ENCODE measurements at regions not wholly inside any gene's neighbourhood (a gene's known extent, or its start where the extent isn't known, plus 50 kb on each side); places are given as distances from the start of the nearest gene placed in this dataset.

DNA sequence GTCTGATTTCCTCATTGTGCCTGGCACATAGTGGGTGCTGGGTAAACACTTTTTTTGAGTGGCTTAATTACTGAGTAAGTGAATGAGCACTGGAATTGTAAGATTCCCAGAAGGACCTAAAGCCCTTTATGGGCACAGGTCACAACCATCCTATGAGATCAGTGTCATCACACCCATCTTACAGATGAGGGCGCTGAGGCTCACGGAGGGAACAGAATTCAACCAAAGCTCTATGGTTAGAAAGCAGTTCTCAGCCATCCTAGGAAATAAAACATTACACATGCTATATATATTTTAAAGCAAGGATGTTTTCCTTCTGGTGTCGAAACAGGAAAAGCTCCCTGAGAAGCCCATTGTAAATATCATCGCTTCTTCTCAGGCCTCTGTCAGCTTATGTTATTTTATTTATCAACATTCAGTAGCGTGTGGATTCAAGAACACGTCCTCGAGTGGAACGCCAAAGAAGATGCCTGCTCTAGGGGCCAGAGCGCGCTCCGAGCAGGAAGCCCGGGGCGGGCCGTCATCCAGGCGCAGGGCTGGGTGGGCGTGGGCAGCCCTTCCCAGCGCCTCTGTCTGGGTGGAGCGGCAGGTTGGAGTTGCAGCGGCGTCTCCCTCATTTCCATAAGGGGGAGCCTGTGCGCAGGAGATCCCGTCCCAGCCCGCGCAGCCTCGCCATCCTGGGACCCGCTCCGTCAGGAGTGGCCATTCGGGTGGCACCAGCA, 155.8 kb upstream of the SMIM23 start (continued):
- TF ChIP-seq, protein P1, sequence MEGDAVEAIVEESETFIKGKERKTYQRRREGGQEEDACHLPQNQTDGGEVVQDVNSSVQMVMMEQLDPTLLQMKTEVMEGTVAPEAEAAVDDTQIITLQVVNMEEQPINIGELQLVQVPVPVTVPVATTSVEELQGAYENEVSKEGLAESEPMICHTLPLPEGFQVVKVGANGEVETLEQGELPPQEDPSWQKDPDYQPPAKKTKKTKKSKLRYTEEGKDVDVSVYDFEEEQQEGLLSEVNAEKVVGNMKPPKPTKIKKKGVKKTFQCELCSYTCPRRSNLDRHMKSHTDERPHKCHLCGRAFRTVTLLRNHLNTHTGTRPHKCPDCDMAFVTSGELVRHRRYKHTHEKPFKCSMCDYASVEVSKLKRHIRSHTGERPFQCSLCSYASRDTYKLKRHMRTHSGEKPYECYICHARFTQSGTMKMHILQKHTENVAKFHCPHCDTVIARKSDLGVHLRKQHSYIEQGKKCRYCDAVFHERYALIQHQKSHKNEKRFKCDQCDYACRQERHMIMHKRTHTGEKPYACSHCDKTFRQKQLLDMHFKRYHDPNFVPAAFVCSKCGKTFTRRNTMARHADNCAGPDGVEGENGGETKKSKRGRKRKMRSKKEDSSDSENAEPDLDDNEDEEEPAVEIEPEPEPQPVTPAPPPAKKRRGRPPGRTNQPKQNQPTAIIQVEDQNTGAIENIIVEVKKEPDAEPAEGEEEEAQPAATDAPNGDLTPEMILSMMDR (IDR thresholded peaks at IDR 0.05; ENCODE audit: control extremely low read depth in 1 of 3, insufficient read depth in 1 of 3, low read depth in 1 of 3, low read length in 3 of 3), result peak; percentile 61 to 75 (median 62)
- TF ChIP-seq, protein P2, sequence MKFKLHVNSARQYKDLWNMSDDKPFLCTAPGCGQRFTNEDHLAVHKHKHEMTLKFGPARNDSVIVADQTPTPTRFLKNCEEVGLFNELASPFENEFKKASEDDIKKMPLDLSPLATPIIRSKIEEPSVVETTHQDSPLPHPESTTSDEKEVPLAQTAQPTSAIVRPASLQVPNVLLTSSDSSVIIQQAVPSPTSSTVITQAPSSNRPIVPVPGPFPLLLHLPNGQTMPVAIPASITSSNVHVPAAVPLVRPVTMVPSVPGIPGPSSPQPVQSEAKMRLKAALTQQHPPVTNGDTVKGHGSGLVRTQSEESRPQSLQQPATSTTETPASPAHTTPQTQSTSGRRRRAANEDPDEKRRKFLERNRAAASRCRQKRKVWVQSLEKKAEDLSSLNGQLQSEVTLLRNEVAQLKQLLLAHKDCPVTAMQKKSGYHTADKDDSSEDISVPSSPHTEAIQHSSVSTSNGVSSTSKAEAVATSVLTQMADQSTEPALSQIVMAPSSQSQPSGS (IDR thresholded peaks at IDR 0.05; ENCODE audit: low read length), result no peak
- TF ChIP-seq KDM1A (IDR thresholded peaks at IDR 0.05; ENCODE audit: borderline replicate concordance, low read length), result peak; percentile 81; the same call in 1 of the 2 replicates
- TF ChIP-seq SAP30 (IDR thresholded peaks at IDR 0.05; ENCODE audit: insufficient read depth, insufficient replicate concordance, low read length), result no peak
- no peak for TF ChIP-seq CREB1 (IDR thresholded peaks at IDR 0.05)

All from H1 (cell line).